Hindlimb muscle (tissue), 1 donor: ENCODE measurements at regions not wholly inside any gene's neighbourhood (a gene's known extent, or its start where the extent isn't known, plus 50 kb on each side); places are given as distances from the start of the nearest gene placed in this dataset.
"Not testable (repeated sequence)": the region's sequence is repeated elsewhere in the genome, so short reads cannot be mapped to it uniquely, and the experiment has no call there.

Source experiments
- DNase-seq: peaks from one replicate; pipeline ENCODE4 v3.0.0-alpha.2; 2013

- DNase-seq: no peak
Observed at GRCh38 chr2:126952216-126952615, 53.5 kb downstream of the TEX51 start.

DNA sequence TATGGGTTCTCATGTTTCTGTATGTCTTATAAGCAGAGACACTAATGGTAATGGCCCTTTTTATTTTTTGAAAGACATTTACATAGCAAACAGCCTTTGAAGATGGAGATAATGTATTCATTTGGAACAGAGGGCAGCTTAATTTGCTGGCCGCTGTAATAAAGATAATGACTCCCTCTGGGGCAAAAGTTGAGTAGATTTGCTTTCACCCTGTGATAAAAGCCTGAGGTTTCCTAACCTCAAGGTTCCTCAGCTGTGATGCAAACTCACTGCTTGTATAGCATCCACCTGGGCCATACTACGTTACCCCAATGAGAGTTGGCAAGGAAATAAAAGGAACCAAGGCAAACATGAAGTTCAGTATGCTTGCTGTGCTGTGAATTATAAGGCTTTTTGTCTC lies 54.8 kb downstream of the TEX51 start:
- no peak for DNase-seq

GRCh38 chr2:126954831-126955230 lies 56.1 kb downstream of the TEX51 start:
- DNase-seq: no peak

- not testable (repeated sequence) for DNase-seq
Observed at GRCh38 chr2:126956773-126957172, 58.1 kb downstream of the TEX51 start.

- DNase-seq: no peak
Observed at GRCh38 chr2:126963390-126963789, 64.7 kb downstream of the TEX51 start.

DNA sequence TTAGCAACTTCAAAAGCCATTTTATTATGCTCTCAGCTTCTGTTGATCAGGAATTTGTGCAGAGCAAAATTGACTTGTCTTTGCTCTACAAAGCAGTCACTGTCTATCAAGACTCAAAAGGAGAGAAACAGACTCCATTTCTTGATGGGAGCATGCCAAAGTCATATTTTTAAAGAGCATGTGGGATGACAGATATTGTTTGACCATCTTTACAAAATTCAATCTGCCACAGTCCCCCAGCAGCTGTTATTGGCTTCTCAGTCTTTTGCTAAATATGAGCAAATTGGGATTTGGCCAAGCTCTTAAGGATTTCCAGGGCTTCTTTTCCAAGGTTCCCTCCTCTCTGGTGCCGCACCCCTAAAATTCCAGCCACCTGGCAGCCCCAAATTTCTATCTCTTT lies 67.9 kb downstream of the TEX51 start:
- no peak for DNase-seq

DNA sequence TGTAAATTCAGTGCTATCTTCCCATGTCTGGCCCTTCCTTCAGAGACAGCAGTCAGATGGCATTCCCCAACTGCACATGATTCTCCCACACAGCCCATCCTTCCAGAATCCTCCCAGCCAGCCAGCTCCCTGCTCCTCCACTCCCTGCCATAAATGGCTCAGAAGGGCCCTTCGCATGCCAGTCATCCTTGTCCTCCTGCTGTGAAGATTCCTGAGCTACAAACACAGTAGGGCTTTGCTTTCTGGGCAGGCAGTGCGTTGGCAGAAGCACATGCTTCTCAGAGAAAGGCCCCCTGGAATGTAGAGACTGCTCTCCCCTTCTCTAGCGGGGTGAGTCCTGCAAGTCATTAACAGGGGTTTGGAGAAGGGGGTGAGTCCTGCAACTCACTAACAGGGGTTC lies 71.9 kb downstream of the TEX51 start:
- DNase-seq: no peak

DNA sequence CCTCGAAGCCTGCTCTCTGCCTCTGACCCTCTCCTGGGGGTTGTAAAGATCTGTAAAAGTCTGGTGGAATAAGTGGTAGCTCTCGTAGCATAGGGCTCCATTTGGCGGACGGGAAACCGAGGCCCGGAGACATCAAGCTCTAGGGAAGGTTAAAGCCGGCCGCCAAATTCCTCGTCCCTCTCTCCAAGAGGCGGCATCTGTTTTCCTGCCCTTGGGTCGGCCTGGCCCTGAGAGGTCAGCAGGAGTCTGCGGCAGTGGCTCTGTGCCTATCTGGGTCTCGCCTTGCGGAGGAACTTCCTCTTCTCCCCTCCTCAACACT lies 72.4 kb downstream of the TEX51 start:
- no peak for DNase-seq

DNA sequence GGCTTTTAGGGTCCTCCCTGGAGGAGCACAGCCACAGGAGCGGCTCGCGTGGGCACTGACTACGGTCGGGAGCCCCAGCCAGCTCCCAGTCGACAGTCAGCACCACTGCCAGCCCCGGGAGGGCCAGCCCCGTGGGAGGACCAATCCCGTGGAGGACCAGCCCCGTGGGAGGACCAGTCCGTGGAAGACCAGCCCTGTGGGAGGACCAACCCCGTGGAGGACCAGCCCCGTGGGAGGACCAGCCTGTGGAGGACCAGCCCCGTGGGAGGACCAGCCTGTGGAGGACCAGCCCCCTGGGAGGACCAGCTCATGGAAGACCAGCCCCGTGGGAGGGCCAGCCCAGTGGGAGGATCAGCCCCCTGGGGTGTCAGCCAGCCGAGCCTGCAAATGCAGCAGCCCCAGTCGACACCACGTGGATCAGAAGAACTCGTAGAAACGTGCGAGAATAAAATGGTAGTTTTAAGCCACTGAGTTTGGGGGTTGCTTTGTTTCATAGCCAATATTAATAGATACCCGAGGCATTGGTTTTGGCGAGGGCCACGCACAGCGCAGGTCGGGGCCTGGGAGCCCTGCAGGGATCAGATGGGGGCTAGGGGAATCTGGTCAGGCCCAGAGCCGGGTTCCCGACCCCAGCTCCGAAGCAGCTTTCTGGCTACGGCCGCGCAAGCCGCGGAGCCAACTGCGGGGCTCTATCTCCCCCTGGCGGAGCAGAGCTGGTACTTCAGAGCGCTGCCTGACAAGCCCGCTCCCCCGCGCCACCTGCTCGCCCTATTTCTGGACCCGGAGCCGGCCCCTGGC lies 73.0 kb downstream of the TEX51 start:
- DNase-seq: peak; percentile 77

- DNase-seq: no peak
Observed at GRCh38 chr2:126972279-126972626, 73.6 kb downstream of the TEX51 start.

DNA sequence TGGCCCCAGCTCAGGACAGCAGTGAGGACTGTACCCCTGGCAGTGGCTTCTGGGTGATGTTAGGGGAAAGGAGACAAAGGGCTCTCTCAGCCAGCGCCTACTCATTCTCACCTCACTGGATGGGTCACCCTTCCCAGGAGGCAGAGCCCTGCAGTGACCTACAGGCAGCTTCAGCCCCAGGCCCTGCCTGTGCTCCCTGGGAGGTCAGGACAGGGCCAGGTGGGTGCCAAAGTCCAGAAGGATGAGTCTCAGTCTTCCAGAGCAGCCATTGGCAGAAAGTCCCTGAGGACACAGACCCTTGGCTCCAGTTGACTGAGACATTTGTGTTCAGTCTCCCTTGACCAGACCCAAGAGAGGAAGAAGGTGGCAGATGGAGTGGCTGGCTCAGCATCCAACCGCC lies 75.1 kb downstream of the TEX51 start:
- DNase-seq: no peak

DNA sequence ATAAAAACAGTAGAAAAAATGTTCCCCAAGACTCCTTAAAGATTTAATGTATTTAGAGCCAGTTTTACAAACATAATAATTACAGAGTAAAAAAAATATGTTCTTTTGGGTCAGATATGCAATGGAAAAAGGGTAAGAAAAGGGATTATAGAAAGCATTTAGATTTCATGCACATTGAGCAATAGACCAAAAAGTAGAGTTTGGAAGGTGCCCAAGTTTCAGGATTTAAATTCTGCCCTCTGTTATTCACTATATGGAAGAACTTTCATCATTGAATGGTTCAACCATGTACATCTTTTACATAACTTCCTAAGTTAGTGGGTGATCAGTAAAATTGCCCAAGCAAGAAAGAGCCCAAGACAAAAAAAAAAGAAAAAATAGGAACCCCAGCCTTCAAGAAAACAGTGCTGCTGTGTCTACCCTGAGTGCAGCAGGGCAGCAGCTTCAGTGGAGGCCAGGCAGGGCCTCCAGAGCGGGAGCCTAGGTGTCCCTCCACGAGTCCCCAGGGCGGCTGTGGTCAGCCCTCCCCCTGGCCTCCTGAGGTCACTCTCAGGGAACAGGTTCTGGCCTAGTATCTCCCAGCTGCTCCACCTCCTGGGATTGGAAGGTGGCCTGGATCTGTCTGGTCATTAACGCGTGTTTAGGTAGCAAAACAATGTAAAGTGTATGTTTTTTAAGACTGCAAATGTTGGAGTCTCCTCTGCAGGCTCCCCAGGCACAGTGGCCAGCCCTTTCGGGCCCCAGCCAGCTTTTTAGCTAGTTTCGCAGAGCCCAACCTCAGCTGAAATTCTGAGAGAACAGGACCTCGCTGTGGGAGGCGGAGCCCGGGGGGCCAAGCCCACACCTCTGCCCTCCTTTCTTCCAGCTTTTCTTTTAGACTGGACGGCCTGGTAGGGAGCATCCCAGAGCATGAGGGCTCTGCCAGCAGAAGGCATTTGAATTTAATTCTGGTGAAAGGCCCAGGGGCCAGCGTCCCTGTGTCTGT lies 77.3 kb downstream of the TEX51 start:
- DNase-seq: no peak

- DNase-seq: no peak
Observed at GRCh38 chr2:126976721-126977328, 78.1 kb downstream of the TEX51 start.

DNA sequence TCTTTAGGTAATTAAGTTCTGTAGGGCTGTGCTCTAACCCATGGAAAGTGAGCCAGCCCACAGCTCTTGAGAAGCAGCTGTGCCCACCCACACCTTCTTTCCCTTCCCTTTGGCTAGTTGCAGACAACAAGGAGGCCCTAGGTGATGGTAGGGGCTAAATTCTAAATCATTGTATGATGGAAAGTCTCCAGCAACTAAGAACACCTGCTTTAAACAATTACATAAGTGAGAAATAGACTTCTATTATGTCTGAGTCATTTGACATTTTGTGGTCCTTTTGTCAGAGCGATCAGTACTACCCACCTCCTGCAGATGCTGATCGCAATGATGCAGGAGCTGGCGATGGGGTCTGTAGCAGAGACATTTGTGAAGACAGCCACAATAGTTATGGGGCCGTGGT lies 79.6 kb downstream of the TEX51 start:
- no peak for DNase-seq

GRCh38 chr2:126979039-126980003 lies 80.6 kb downstream of the TEX51 start:
- DNase-seq: no peak

- DNase-seq: no peak
Observed at GRCh38 chr2:126981476-126981875, 82.8 kb downstream of the TEX51 start.

- DNase-seq: no peak
Observed at GRCh38 chr2:126982935-126983334, 84.2 kb downstream of the TEX51 start.

GRCh38 chr2:126986631-126987187 lies 88.0 kb downstream of the TEX51 start:
- no peak for DNase-seq

DNA sequence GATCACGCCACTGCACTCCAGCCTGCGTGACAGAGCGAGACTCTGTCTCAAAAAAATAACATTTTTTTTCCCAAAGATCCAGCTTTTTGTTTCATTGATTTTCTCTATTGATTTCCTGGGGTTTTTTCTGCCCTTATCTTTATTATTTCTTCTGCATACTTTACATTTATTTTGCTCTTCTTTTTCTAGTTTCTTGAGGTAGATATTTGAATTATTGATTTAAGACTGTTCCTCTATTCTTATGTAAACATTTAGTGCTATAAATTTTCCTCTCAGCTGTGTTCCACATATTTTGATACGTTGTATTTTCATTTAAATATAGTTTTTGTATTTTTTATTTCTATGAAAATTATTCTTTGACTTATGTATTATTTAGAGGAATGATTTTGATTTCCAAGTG lies 89.8 kb downstream of the TEX51 start:
- no peak for DNase-seq

DNA sequence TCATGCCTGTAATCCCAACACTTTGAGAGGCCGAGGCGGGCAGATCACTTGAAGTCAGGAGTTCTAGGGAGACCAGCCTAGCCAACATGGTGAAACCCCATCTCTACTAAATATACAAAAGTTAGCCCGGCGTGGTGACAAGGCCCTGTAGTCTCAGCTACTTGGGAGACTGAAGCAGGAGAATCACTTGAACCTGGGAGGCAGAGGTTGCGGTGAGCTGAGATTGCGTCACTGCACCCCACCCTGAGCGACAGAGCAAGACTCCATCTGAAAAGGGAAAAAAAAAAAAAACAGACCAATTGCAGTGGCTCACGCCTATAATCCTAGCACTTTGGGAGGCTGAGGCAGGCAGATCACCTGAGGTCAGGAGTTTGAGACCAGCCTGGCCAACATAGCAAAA lies 90.4 kb downstream of the TEX51 start:
- not testable (repeated sequence) for DNase-seq

DNA sequence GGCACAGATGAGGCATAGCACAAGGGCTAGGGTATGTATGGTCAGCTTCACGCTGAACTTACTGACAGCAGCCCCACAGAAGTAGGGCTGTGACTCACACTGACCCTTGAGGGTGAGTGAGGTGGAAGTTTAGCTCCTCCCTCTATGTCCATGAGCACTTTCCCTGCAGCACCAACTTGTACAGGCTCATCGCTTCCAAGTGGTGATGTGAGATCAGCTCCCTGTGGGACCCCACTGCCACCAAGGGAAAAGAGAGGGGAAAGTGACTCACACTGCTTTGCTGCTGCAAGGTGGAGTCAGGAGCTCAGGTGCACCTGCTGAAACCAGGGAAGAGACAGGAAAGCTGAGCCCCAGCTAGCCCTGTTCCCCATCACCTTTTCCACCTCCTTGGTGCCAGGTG lies 91.5 kb downstream of the TEX51 start:
- DNase-seq: no peak
